ENCODE measurements at regions not wholly inside any gene's neighbourhood (a gene's known extent, or its start where the extent isn't known, plus 50 kb on each side); places are given as distances from the start of the nearest gene placed in this dataset.

DNA sequence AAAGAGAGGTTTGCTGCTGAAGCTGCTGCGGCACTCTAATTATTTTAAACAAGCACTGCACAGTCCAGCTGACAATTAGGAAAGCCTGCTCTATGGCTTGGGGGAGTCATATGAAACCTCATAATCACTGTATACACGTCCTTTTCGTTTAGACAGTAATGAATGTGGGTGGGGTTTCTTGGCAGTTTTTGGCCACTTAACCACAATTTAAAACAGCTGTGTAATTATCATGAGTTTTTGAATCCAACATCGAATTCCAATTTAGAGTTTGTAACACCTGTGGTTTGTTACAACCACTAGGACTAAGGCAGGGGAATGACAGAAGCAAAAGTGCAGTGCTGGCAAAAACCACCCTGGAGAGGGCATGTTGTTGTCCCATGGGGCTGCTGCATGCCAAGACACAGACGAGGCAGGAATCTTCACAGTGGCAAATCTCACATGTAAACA lies 99.5 kb downstream of the CXXC4 start:
- 31 to 46% (median 34%) methylated on average over 5 of the region's 5 CpGs for WGBS, 4 donors
- Histone ChIP-seq H3K27ac (no peak overlapping the region), H3K27me3 (no peaks in the 10 kb centered on the region), H3K36me3 (no peaks in the 10 kb centered on the region), H3K4me1 (peaks cover 0 to 6% (median 0%) of the 10 kb centered on the region in 12 donors), H3K9me3 (peaks cover 0 to 2% (median 0%) of the 10 kb centered on the region in 12 donors), H3K4me3 (no peak overlapping the region)
- DNase-seq (no peak), ATAC-seq (no peak)
- intact Hi-C loops (cut with DNase I), result no loop called here
- no peak for TF ChIP-seq POLR2A (IDR thresholded peaks at IDR 0.05)
- TF ChIP-seq, protein P1, sequence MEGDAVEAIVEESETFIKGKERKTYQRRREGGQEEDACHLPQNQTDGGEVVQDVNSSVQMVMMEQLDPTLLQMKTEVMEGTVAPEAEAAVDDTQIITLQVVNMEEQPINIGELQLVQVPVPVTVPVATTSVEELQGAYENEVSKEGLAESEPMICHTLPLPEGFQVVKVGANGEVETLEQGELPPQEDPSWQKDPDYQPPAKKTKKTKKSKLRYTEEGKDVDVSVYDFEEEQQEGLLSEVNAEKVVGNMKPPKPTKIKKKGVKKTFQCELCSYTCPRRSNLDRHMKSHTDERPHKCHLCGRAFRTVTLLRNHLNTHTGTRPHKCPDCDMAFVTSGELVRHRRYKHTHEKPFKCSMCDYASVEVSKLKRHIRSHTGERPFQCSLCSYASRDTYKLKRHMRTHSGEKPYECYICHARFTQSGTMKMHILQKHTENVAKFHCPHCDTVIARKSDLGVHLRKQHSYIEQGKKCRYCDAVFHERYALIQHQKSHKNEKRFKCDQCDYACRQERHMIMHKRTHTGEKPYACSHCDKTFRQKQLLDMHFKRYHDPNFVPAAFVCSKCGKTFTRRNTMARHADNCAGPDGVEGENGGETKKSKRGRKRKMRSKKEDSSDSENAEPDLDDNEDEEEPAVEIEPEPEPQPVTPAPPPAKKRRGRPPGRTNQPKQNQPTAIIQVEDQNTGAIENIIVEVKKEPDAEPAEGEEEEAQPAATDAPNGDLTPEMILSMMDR (IDR thresholded peaks at IDR 0.05), result no peak

DNA sequence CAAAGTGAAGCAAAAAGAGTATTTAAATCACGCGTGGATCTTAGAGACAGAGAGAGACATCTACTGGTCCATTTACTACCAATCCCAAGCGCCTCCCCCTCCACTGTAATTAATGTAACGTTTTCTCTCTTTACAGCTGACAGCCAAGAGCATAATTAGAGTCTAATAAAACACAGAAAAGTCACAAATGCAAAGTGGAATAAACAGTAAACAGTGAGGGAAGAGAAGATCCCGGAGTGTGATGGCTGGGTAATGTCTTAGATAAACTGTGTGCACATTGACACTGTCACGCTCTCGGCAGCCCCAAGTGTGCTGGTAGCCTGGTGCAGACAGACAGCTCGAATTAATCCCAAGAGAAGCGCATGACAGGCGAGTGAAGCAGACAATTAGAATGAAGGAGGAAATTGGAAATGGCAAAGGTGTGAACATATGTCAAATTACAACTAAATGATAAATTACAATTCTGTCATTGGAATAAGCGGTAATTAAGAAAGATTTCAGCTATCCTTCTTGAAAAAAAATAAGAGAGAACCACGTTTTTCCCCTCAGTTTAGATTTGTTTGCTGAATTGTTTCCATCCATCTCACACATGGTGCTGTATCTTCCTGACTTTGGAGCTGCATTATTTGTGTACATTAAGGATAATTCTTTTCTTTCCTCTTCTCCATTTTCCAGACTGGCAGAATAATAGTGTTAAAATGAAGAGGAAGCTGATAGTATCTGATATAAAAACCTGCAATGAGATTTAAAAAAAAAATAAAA lies 100.1 kb downstream of the CXXC4 start:
- 21 to 27% (median 24%) methylated on average over 12 of the region's 12 CpGs for WGBS, 4 donors

DNA sequence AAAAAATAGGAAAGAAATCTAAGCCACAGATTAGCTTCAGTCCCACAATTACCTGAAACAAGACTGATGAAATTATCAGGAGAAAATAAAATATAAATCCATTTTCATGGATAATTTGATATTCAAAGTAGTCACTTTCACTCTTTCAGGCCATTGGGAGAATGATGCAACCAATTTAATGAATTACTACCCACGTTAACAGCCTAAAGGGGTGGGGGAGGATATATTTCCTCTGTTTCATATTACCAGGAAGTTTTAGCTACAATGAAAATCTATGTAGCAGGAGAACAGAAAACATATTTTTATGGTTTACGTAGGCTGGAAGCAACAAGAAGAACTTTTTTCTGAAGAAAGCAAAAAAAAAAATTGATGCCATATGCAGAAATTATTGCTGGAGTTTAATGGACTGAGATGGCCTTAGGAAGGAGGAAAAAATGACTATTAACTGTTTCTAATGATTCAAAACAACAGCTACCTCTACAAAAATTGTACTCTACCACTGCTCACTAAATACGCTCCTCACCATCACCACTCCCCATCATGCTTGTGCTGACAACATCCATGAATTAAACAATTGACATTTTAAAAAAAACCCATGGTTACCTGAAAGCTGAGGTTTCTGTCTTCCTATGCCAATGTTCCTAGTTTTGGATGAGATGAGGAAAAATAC lies 100.9 kb downstream of the CXXC4 start:
- no peak overlapping the region for H3K4me3 ChIP-seq
- TF ChIP-seq, protein P1 (IDR thresholded peaks at IDR 0.05), result no peak
- no peak for TF ChIP-seq POLR2A (IDR thresholded peaks at IDR 0.05)
- 55 to 62% (median 57%) methylated on average over 3 of the region's 3 CpGs for WGBS, 4 donors

More for the DNA sequence above, 100.1 kb downstream of the CXXC4 start:
- H3K27ac ChIP-seq, result no peak overlapping the region
- no peaks in the 10 kb centered on the region for H3K9me3 ChIP-seq
- H3K27me3 ChIP-seq, result no peaks in the 10 kb centered on the region
- H3K36me3 ChIP-seq, result no peaks in the 10 kb centered on the region
- intact Hi-C loops (cut with DNase I), result no loop called here
- ATAC-seq (peak in 3 of 4 donors; percentile 57 to 65 (median 62)), DNase-seq (no peak)
- no peak for TF ChIP-seq POLR2A (IDR thresholded peaks at IDR 0.05)
- TF ChIP-seq, protein P1 (IDR thresholded peaks at IDR 0.05), result no peak
- H3K4me1 ChIP-seq, result peaks cover 0 to 6% (median 0%) of the 10 kb centered on the region in 12 donors
- peak overlapping the region in 6 of 12 donors; percentile 6 to 29 (median 18) for H3K4me3 ChIP-seq

DNA sequence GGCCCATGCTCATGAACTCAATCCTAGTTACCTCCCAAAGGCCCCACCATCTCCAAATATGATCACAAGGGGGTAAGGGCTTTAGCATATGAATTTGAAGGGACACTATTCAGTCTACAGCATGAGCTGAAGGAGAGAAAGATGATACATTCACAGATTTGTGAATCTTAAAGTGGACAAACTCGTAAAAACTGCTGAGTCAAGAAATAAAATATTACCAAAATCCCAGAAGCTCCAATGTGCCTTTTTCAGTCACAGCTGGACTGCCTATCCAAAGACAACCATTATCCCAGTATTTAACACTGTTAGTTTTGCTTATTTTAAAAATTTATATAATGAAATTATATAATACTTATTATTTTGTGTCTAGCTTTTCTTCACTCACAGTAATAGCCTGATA lies 109.0 kb downstream of the CXXC4 start:
- H3K4me1 ChIP-seq, result no peaks in the 10 kb centered on the region
- ATAC-seq (no peak), DNase-seq (no peak)
- H3K4me3 ChIP-seq, result no peak overlapping the region
- H3K27me3 ChIP-seq, result no peaks in the 10 kb centered on the region
- no peak overlapping the region for H3K27ac ChIP-seq
- H3K36me3 ChIP-seq, result no peaks in the 10 kb centered on the region
- WGBS, 4 donors, result 70 to 81% (median 77%) methylated on average over 1 of the region's 1 CpG
- H3K9me3 ChIP-seq, result peaks cover 0 to 2% (median 0%) of the 10 kb centered on the region in 12 donors
- TF ChIP-seq, protein P1 (IDR thresholded peaks at IDR 0.05), result no peak
- no peak for TF ChIP-seq POLR2A (IDR thresholded peaks at IDR 0.05)
- intact Hi-C loops (cut with DNase I), result no loop called here

More for the DNA sequence above, 100.9 kb downstream of the CXXC4 start:
- Histone ChIP-seq H3K36me3 (no peaks in the 10 kb centered on the region), H3K27me3 (no peaks in the 10 kb centered on the region), H3K4me1 (peaks cover 0 to 6% (median 0%) of the 10 kb centered on the region in 12 donors), H3K9me3 (no peaks in the 10 kb centered on the region), H3K27ac (no peak overlapping the region)
- DNase-seq, result no peak
- ATAC-seq, result no peak
- intact Hi-C loops (cut with DNase I), result no loop called here
